NCI-H128 (cell line): ENCODE measurements at regions not wholly inside any gene's neighbourhood (a gene's known extent, or its start where the extent isn't known, plus 50 kb on each side); places are given as distances from the start of the nearest gene placed in this dataset.
A peak's percentile ranks its signal among the peaks of the same experiment; 100 is the strongest.

Source experiments
- DNase-seq: peaks from one replicate; lab custom pipeline; 2025; ENCODE audit not compliant: unreplicated experiment; lab: John Stamatoyannopoulos, UW

GRCh38 chr2:15836689-15837610 is 103.4 kb upstream of the MYCN start:
- DNase-seq = no peak

GRCh38 chr2:15838481-15839090 is 101.8 kb upstream of the MYCN start:
- DNase-seq = no peak

- no peak for DNase-seq
Observed at GRCh38 chr2:15839426-15840124, 100.8 kb upstream of the MYCN start.

GRCh38 chr2:15840148-15840547 is 100.2 kb upstream of the MYCN start:
- no peak for DNase-seq

GRCh38 chr2:15840969-15841368 is 99.4 kb upstream of the MYCN start:
- no peak for DNase-seq

GRCh38 chr2:15841776-15842560 is 98.4 kb upstream of the MYCN start:
- DNase-seq = no peak

- no peak for DNase-seq
Observed at GRCh38 chr2:15842758-15843666, 97.3 kb upstream of the MYCN start.

- DNase-seq = no peak
Observed at GRCh38 chr2:15844211-15844801, 96.0 kb upstream of the MYCN start.

GRCh38 chr2:15845294-15845693 is 95.1 kb upstream of the MYCN start:
- no peak for DNase-seq

- no peak for DNase-seq
Observed at GRCh38 chr2:15845737-15846405, 94.5 kb upstream of the MYCN start.

- no peak for DNase-seq
Observed at GRCh38 chr2:15846626-15847025, 93.7 kb upstream of the MYCN start.

GRCh38 chr2:15850534-15850933 is 89.8 kb upstream of the MYCN start:
- DNase-seq = no peak

- no peak for DNase-seq
Observed at GRCh38 chr2:15851076-15851693, 89.2 kb upstream of the MYCN start.

- DNase-seq = no peak
Observed at GRCh38 chr2:15852811-15853210, 87.5 kb upstream of the MYCN start.

GRCh38 chr2:15853903-15854302 is 86.4 kb upstream of the MYCN start:
- DNase-seq = no peak

GRCh38 chr2:15855766-15856260 is 84.5 kb upstream of the MYCN start:
- no peak for DNase-seq

GRCh38 chr2:15856318-15856717 is 84.0 kb upstream of the MYCN start:
- DNase-seq = no peak

- DNase-seq = peak; percentile 4
Observed at GRCh38 chr2:15858466-15858865, 81.9 kb upstream of the MYCN start.
